Right lobe of liver (tissue), 4 donors: ENCODE measurements at regions not wholly inside any gene's neighbourhood (a gene's known extent, or its start where the extent isn't known, plus 50 kb on each side); places are given as distances from the start of the nearest gene placed in this dataset.

Experiments used
- CTCF ChIP-seq, 4 donors: fragments of 200-600 bp in 3 of 4; fragments of 450-650 bp in 1 of 4; IDR thresholded peaks; one replicate each; pipeline versions ENCODE4 v1.5.1 to v1.8.0; 2016 to 2022; ENCODE audit warnings: antibody characterized with exemption in 4 of 4, mild to moderate bottlenecking in 2 of 4
- POLR2A ChIP-seq: fragments of 450-650 bp; IDR thresholded peaks from one replicate; pipeline ENCODE4 v1.6.1; 2017; ENCODE audit warnings: antibody characterized with exemption, mild to moderate bottlenecking
- donor health status: DM: no; HTN: no; CAD: no.
- donor health status: DM: no; HTN: no; CAD: no.
- donor health status: DM: no; HTN: yes; CAD: no.

- TF ChIP-seq CTCF (IDR thresholded peaks at IDR 0.05) (no peak), POLR2A (no peak)
These were observed 292.0 kb upstream of the ZNF507 start for GRCh38 chr19:32053376-32053775.
